Thymus (tissue), 11 donors: ENCODE measurements at regions not wholly inside any gene's neighbourhood (a gene's known extent, or its start where the extent isn't known, plus 50 kb on each side); places are given as distances from the start of the nearest gene placed in this dataset.

Experiments used
- DNase-seq, 9 donors: peaks; one replicate each; pipeline ENCODE4 v3.0.0-alpha.2; 2013; ENCODE audit warnings: low spot score in 9 of 9, low read depth in 6 of 9, missing footprints in 1 of 9
- H3K27ac ChIP-seq, 2 donors: one replicate each; pipeline ENCODE4 v1.5.1; 2013; ENCODE audit warnings: control low read depth in 1 of 2, low read depth in 1 of 2, low read length in 1 of 2, mild to moderate bottlenecking in 1 of 2, moderate library complexity in 1 of 2
- H3K27me3 ChIP-seq, 2 donors: one replicate each; pipeline ENCODE4 v1.5.1; 2013; ENCODE audit warnings: low read length in 1 of 2; ENCODE audit not compliant: control insufficient read depth in 2 of 2, insufficient read depth in 1 of 2
- H3K36me3 ChIP-seq, 2 donors: one replicate each; pipeline ENCODE4 v1.5.1; 2013; ENCODE audit warnings: low read length in 1 of 2, mild to moderate bottlenecking in 1 of 2, moderate library complexity in 1 of 2; ENCODE audit not compliant: control insufficient read depth in 2 of 2, insufficient read depth in 2 of 2
- H3K4me1 ChIP-seq, 2 donors: one replicate each; pipeline ENCODE4 v1.5.1; 2013; ENCODE audit warnings: low read length in 2 of 2; ENCODE audit not compliant: control insufficient read depth in 2 of 2, insufficient read depth in 2 of 2
- H3K4me3 ChIP-seq, 2 donors: one replicate each; pipeline ENCODE4 v1.5.1; 2013; ENCODE audit warnings: low read length in 2 of 2, control low read depth in 1 of 2, mild to moderate bottlenecking in 1 of 2
- H3K9me3 ChIP-seq, 2 donors: one replicate each; pipeline ENCODE4 v1.5.1; 2013; ENCODE audit warnings: low read length in 1 of 2, mild to moderate bottlenecking in 1 of 2; ENCODE audit not compliant: control insufficient read depth in 2 of 2, insufficient read depth in 1 of 2
- WGBS: extraction: QIAGEN DNeasy Blood & Tissue Kit; methylation state at CpG from one replicate; pipeline ENCODE4 v1.1.7; 2013; 5-methylcytosine and 5-hydroxymethylcytosine counted together
- donor health status: healthy.

DNA sequence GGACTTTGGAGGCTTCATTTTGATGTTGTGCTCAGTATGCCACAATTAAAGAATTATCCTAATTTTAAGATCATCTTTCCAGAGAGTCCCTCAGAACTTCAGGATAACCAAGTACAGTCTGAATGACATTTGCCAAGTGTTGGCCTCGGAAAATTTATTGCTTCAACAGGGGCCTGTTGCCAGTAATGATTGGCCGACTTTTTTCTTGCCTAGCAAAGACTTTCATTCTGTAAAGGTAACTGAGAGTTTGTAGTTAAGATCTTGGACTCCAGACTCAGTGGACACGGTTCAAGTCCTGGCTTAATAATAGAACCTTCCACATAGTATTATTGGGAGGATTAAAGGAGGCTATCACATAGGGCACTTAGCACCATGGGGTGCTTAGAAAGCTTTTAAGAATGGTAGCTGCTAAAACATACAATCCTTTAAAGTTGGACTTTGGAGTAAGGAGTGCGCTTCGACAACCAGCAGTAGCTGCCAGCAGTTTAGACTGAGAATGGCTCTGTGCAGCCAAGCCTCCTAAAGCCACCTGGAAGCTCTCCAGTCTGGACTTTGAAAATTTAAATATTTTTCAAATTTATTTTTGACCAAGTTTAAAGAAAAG, 90.0 kb downstream of the PLCE1 start:
- H3K36me3 ChIP-seq = no peaks in the 10 kb centered on the region
- H3K27me3 ChIP-seq = no peaks in the 10 kb centered on the region
- H3K9me3 ChIP-seq = no peaks in the 10 kb centered on the region
- WGBS = 92% methylated on average over 5 of the region's 5 CpGs
- no peak overlapping the region for H3K4me3 ChIP-seq
- no peak overlapping the region for H3K27ac ChIP-seq
- H3K4me1 ChIP-seq = peaks cover 0 to 3% of the 10 kb centered on the region in 2 donors
- no peak for DNase-seq

DNA sequence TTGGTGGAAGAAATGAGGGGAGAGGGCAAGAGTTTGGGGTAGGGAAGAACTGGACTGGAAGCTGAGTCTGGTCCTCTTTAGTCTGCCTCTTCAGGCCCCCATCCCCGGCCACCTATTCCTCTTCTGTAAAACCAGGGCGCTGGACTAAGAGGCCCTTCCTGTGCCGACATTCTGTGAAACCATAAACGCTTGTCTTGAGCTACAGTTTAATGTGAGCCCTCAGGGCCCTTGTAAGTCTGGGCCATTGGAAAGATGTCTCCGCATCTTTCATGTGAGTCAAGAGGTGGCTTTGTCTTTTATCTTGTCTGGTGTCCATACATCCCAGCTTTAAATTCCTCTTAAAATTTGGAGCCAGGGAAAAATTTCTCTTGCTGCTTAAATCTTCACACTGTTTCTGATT, 90.6 kb downstream of the PLCE1 start:
- DNase-seq = no peak
- Histone ChIP-seq H3K4me1 (peaks cover 0 to 3% of the 10 kb centered on the region in 2 donors), H3K27ac (no peak overlapping the region), H3K4me3 (no peak overlapping the region), H3K36me3 (no peaks in the 10 kb centered on the region), H3K27me3 (no peaks in the 10 kb centered on the region), H3K9me3 (no peaks in the 10 kb centered on the region)
- WGBS = 86% methylated on average over 5 of the region's 5 CpGs

DNA sequence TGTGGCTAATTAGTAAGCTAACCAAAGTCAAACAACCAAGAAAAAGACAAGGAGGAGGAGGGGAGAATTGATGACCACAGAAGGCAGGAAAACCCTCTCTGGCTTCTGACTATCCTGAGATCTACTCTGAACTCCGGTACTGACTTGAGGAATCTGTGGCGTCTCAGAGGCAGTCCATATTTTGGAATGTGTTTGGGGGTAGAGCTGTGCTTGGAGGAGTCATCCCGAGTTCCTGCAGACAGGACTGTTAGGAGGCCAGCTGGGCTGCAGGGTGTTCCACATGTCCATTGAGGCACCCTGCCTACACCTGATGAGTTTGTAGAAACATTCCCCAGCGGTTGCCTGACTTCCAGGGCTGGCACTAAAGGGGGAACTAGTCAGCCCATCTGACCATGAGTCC, 91.6 kb downstream of the PLCE1 start:
- H3K4me1 ChIP-seq = peaks cover 0 to 3% of the 10 kb centered on the region in 2 donors
- H3K36me3 ChIP-seq = no peaks in the 10 kb centered on the region
- no peak for DNase-seq
- no peak overlapping the region for H3K27ac ChIP-seq
- H3K27me3 ChIP-seq = no peaks in the 10 kb centered on the region
- H3K9me3 ChIP-seq = no peaks in the 10 kb centered on the region
- no peak overlapping the region for H3K4me3 ChIP-seq
- 89% methylated on average over 4 of the region's 4 CpGs for WGBS

DNA sequence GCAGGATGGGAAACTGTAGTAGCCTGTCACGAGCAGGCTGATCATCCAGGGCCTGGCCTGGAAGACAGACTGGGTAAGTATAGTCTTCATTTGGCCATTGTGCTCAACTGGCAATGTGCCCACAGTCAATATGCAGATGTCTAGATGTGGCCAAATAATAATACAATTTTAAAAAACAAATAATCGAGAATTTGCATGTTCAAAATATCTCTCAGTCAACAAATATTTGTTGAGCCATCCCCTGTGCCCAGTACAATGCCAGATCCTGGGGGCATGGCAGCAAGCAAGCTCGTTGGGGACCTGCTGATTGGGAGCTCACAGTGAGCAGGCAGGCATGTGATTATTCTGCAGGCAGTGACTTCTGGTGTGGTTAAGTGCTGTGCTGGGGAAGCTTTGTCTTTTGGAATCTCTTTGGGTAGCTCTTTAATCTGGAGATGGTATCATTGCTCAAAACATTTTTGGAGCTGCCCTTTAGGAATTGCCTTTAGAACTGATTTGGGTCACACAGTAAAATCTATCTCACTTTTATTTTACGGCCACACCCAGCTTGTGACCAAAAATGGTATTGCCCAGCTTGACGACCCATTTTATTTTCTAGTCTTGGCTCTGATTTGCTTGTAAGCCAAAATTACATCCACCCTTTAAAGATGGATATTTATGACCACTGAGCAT, 92.2 kb downstream of the PLCE1 start:
- peaks cover 0 to 3% of the 10 kb centered on the region in 2 donors for H3K4me1 ChIP-seq
- no peak overlapping the region for H3K4me3 ChIP-seq
- H3K27me3 ChIP-seq = no peaks in the 10 kb centered on the region
- no peak overlapping the region for H3K27ac ChIP-seq
- H3K36me3 ChIP-seq = no peaks in the 10 kb centered on the region
- no peak for DNase-seq
- 82% methylated on average over 5 of the region's 5 CpGs for WGBS
- H3K9me3 ChIP-seq = no peaks in the 10 kb centered on the region

DNA sequence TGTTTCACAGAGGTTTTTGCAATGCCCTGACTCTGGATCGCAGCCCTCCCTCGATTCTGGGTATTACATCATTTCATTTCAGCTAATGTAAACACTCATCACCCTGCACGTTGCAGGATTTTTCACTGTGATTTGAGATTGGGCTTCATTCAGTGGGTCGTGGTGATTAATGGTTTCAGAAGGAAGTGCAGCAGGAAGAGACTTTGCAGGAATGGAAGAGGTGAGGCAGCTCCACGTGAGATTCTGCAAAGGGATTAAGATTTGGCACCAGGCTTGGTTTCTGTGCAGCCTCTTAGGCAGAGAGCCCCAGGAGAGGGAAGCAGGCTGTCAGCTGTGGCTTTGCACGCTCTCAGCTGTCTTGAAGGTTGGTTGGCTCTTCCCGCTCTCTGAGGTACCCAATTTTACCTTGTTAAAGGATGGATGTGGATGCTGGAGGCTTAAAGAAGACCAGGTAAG, 95.2 kb downstream of the PLCE1 start:
- H3K9me3 ChIP-seq = no peaks in the 10 kb centered on the region
- no peak overlapping the region for H3K4me3 ChIP-seq
- WGBS = 38% methylated on average over 7 of the region's 7 CpGs
- H3K27me3 ChIP-seq = no peaks in the 10 kb centered on the region
- H3K36me3 ChIP-seq = no peaks in the 10 kb centered on the region
- no peak for DNase-seq
- H3K4me1 ChIP-seq = no peaks in the 10 kb centered on the region
- H3K27ac ChIP-seq = no peak overlapping the region

DNA sequence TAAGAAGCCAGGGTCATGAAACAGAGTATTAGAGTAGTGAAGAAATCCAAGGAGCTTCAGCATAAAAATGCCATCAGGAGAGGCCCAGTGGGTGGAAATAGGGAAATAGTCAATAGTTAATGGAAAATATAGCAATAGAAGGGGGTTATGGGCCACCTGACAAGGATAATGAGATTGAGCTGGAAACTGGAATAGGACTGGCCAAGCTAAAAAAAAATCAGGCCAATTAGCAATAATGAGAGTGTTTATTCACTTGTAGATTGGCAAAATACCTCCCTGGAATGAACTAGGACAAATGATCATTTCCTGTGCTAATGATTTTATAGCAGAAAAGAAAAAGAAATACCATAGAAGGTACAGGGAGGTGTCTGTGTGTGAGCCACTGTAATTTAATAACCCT, 97.9 kb downstream of the PLCE1 start:
- no peaks in the 10 kb centered on the region for H3K27me3 ChIP-seq
- H3K4me1 ChIP-seq = no peaks in the 10 kb centered on the region
- H3K9me3 ChIP-seq = no peaks in the 10 kb centered on the region
- no peaks in the 10 kb centered on the region for H3K36me3 ChIP-seq
- no peak overlapping the region for H3K27ac ChIP-seq
- no peak for DNase-seq
- H3K4me3 ChIP-seq = no peak overlapping the region

DNA sequence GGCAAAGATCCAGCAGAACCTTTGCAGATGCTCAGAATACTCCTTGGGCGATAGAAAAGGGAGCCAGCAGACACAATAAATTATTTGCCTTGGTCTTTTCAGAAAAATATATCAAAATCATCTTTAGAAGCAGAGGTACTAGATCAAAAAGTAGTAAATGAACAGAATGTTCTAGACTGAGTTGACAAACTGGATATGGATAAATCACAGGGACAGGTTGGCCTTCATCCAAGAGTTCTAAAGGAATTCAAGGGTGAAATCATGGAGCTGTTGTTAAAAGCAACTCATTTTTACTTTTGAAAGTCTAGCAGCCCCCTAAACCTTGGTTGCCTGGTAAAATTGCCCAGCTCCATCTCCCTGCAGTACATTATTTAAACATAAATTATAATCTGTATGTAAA, 99.1 kb downstream of the PLCE1 start:
- Histone ChIP-seq H3K27ac (no peak overlapping the region), H3K9me3 (no peaks in the 10 kb centered on the region), H3K4me3 (no peak overlapping the region), H3K4me1 (no peaks in the 10 kb centered on the region), H3K27me3 (no peaks in the 10 kb centered on the region), H3K36me3 (no peaks in the 10 kb centered on the region)
- no peak for DNase-seq
- 77% methylated on average over 1 of the region's 1 CpG for WGBS

DNA sequence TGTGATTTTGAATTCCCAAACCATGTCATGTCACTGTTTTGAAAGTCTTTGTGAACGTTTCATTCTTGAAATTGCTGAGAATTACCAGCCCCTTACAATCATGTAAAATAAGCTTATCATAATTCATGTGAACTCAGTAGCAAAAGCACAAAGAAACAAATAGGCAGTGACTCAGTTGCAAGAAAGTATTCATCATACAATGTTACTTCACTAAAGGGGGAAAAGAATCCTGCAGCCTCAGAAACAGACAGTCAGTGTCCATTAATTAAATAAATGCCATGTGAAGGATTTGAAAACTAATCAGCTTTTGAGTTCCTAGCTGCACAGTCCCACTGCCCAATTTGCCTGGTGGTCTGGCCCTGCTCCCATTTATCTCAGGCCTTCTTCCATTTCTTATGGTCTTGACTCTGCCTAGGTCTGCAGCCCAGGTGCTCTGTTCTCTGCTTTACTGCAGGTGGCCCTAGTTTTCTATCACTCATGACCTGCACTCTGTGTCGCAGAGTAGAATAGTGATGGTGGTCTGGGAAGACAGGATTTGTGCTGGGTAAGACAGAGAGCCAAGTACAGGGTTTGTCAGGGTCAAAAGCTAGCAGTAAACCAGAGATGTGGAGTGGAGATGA, 99.7 kb downstream of the PLCE1 start:
- no peak for DNase-seq
- WGBS = 84% methylated on average over 2 of the region's 2 CpGs
- Histone ChIP-seq H3K36me3 (no peaks in the 10 kb centered on the region), H3K4me3 (no peak overlapping the region), H3K4me1 (no peaks in the 10 kb centered on the region), H3K9me3 (no peaks in the 10 kb centered on the region), H3K27me3 (no peaks in the 10 kb centered on the region), H3K27ac (no peak overlapping the region)

DNA sequence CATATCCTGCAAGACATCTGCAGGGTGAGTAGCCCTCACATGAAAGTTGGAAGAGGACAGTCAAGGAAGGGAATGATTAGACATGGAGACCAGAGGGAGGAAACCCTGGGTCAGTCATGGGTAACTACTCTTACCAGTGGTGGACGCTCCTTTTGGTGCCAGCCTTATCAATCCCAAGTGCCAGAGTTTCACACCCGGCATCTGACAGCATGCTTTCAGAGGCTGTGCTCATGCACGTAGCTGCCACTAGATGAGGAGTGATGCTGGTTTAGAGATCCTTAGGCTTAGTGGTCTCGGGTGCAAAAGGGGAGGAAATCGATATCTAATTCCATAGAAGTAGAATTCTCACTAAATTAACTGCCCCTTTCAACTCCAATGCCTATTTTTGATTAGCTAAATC, 100.8 kb downstream of the PLCE1 start:
- H3K4me3 ChIP-seq = no peak overlapping the region
- H3K27me3 ChIP-seq = no peaks in the 10 kb centered on the region
- no peak overlapping the region for H3K27ac ChIP-seq
- no peaks in the 10 kb centered on the region for H3K36me3 ChIP-seq
- whole genome bisulfite sequencing = 91% methylated on average over 5 of the region's 5 CpGs
- H3K9me3 ChIP-seq = no peaks in the 10 kb centered on the region
- no peaks in the 10 kb centered on the region for H3K4me1 ChIP-seq
- no peak for DNase-seq
